ENCODE measurements at regions not wholly inside any gene's neighbourhood (a gene's known extent, or its start where the extent isn't known, plus 50 kb on each side); places are given as distances from the start of the nearest gene placed in this dataset.

DNA sequence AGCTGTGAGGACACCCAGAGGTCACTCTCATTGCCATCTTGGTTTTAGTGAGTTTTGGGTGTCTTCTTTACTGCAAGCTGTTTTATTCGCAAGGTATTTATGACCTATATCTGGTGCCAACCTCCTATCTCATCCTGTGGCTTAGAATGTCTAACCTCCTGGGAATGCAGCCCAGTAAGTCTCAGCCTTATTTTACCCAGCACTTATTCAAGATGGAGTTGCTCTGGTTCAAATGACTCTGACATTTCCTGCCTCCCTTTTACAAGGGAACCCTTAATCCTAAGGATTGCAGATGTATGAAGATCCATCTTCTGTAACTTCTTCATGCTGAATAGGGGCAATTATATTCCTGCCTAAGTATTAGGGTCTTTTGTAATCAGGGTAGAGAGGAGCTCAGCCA lies 708.0 kb downstream of the TMEM182 start:
- TF ChIP-seq, protein P1, sequence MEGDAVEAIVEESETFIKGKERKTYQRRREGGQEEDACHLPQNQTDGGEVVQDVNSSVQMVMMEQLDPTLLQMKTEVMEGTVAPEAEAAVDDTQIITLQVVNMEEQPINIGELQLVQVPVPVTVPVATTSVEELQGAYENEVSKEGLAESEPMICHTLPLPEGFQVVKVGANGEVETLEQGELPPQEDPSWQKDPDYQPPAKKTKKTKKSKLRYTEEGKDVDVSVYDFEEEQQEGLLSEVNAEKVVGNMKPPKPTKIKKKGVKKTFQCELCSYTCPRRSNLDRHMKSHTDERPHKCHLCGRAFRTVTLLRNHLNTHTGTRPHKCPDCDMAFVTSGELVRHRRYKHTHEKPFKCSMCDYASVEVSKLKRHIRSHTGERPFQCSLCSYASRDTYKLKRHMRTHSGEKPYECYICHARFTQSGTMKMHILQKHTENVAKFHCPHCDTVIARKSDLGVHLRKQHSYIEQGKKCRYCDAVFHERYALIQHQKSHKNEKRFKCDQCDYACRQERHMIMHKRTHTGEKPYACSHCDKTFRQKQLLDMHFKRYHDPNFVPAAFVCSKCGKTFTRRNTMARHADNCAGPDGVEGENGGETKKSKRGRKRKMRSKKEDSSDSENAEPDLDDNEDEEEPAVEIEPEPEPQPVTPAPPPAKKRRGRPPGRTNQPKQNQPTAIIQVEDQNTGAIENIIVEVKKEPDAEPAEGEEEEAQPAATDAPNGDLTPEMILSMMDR (IDR thresholded peaks at IDR 0.05; ENCODE audit: borderline replicate concordance, extremely low read depth, low read length, poor library complexity, severe bottlenecking), result no peak
- no peak for TF ChIP-seq EZH2 (IDR thresholded peaks at IDR 0.05; ENCODE audit: borderline replicate concordance, low read depth, low read length, severe bottlenecking)

All from DND-41 (cell line).